ENCODE measurements at regions not wholly inside any gene's neighbourhood (a gene's known extent, or its start where the extent isn't known, plus 50 kb on each side); places are given as distances from the start of the nearest gene placed in this dataset.

DNA sequence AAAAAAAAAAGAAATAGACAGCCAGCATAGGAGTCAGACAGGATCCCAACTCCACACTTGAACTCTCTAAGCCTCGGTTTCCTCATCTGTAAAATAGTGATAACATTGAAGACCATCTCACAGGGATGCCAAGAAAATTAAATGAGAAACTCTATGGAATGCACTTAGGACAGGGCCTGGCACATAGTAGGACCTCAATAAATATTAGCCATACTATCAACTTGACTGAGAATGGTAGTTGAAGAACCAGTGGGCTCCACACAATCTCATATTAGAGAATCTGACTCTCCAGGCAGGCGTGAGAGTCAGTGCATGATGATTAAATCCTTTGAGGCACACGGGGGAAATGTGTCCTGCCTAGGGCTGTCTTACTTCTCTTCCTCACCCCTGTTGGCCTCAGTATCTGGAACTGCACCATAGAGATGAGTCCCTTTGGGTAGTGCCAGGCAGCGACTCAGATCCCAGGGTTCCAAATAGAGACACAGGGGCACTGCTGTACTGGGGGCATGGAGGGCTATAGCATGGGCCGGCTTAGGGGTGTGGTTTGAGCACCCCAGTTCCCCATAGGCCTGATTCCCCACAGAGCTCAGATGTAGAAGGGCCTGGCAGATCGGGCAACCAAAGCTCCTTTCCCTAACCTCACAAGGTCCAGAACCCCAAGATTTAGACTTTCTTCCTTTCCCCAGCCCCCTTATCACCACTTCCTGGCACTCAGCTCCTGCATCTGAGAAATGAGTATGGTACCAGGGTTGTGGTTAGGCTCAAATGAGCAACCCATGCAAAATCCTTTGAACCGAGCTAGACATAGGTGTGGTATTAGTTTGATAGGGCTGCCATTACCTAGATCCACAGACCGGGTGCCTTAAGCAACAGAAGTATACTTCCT, 51.3 kb upstream of the CAB39 start:
- H3K4me3 ChIP-seq = no peak overlapping the region
- H3K36me3 ChIP-seq = no peaks in the 10 kb centered on the region

More for the DNA sequence above, 51.3 kb upstream of the CAB39 start:
- DNase-seq = no peak
- Histone ChIP-seq H3K27me3 (no peaks in the 10 kb centered on the region), H3K9me3 (no peaks in the 10 kb centered on the region)

Data from MG63 (cell line).